ENCODE measurements at regions not wholly inside any gene's neighbourhood (a gene's known extent, or its start where the extent isn't known, plus 50 kb on each side); places are given as distances from the start of the nearest gene placed in this dataset.

GRCh38 chr16:66042341-66042740 lies 324.1 kb upstream of the CDH5 start:
- no peak for TF ChIP-seq MAX (IDR thresholded peaks at IDR 0.05)
- TF ChIP-seq JUND (IDR thresholded peaks at IDR 0.05; ENCODE audit: low read length): no peak
- no peak for TF ChIP-seq ATF3 (IDR thresholded peaks at IDR 0.05; ENCODE audit: insufficient read depth, low read depth, low read length)
- TF ChIP-seq CREB1 (IDR thresholded peaks at IDR 0.05): no peak
- TF ChIP-seq CTCF (IDR thresholded peaks at IDR 0.05; ENCODE audit: control extremely low read depth in 1 of 3, insufficient read depth in 1 of 3, low read depth in 1 of 3, low read length in 3 of 3): no peak
- TF ChIP-seq YY1 (IDR thresholded peaks at IDR 0.05; ENCODE audit: low read depth, low read length): no peak
- no peak for TF ChIP-seq EP300 (IDR thresholded peaks at IDR 0.05; ENCODE audit: borderline replicate concordance in 1 of 2, low read depth in 2 of 2, low read length in 2 of 2)
- TF ChIP-seq NRF1 (IDR thresholded peaks at IDR 0.05; ENCODE audit: low read depth, low read length): no peak
- no peak for TF ChIP-seq SIN3A (conservative IDR thresholded peaks at IDR 0.05 in 1 of 2, IDR thresholded peaks at IDR 0.05 in 1 of 2; ENCODE audit: low read depth in 1 of 2, low read length in 2 of 2)

Data from H1 (cell line).